CD4-positive, alpha-beta T cell treated with Interleukin-12 subunit alpha and Interleukin-12 subunit beta, for 1 hour (primary cell): ENCODE measurements at regions not wholly inside any gene's neighbourhood (a gene's known extent, or its start where the extent isn't known, plus 50 kb on each side); places are given as distances from the start of the nearest gene placed in this dataset.
"Not testable (repeated sequence)": the region's sequence is repeated elsewhere in the genome, so short reads cannot be mapped to it uniquely, and the experiment has no call there.

Experiments used
- DNase-seq: peaks from one replicate; pipeline ENCODE4 v3.0.0-alpha.2; 2020

GRCh38 chr7:69187824-69188333 lies 410.4 kb upstream of the AUTS2 start:
- no peak for DNase-seq

- DNase-seq, result no peak
Measured at GRCh38 chr7:69189406-69189805, 408.9 kb upstream of the AUTS2 start.

GRCh38 chr7:69190025-69190424 lies 408.2 kb upstream of the AUTS2 start:
- no peak for DNase-seq

GRCh38 chr7:69190763-69191162 lies 407.5 kb upstream of the AUTS2 start:
- no peak for DNase-seq

- DNase-seq, result no peak
Measured at GRCh38 chr7:69192134-69192533, 406.1 kb upstream of the AUTS2 start.

GRCh38 chr7:69193061-69193460 lies 405.2 kb upstream of the AUTS2 start:
- DNase-seq, result no peak

- DNase-seq, result no peak
Measured at GRCh38 chr7:69196593-69196992, 401.7 kb upstream of the AUTS2 start.

GRCh38 chr7:69198250-69198649 lies 400.0 kb upstream of the AUTS2 start:
- DNase-seq, result no peak

- DNase-seq, result no peak
Measured at GRCh38 chr7:69199041-69199440, 399.2 kb upstream of the AUTS2 start.

- DNase-seq, result no peak
Measured at GRCh38 chr7:69199661-69200060, 398.6 kb upstream of the AUTS2 start.

- no peak for DNase-seq
Measured at GRCh38 chr7:69203871-69204270, 394.4 kb upstream of the AUTS2 start.

- DNase-seq, result no peak
Measured at GRCh38 chr7:69204943-69205342, 393.3 kb upstream of the AUTS2 start.

GRCh38 chr7:69205581-69205980 lies 392.7 kb upstream of the AUTS2 start:
- DNase-seq, result no peak

- DNase-seq, result no peak
Measured at GRCh38 chr7:69208276-69208675, 390.0 kb upstream of the AUTS2 start.

GRCh38 chr7:69208848-69209247 lies 389.4 kb upstream of the AUTS2 start:
- no peak for DNase-seq

GRCh38 chr7:69211336-69211735 lies 386.9 kb upstream of the AUTS2 start:
- DNase-seq, result no peak

- no peak for DNase-seq
Measured at GRCh38 chr7:69211739-69212138, 386.5 kb upstream of the AUTS2 start.

GRCh38 chr7:69213878-69214277 lies 384.4 kb upstream of the AUTS2 start:
- DNase-seq, result no peak

- not testable (repeated sequence) for DNase-seq
Measured at GRCh38 chr7:69215516-69215915, 382.8 kb upstream of the AUTS2 start.

- no peak for DNase-seq
Measured at GRCh38 chr7:69217516-69218350, 380.5 kb upstream of the AUTS2 start.

- DNase-seq, result no peak
Measured at GRCh38 chr7:69218576-69218975, 379.7 kb upstream of the AUTS2 start.

- no peak for DNase-seq
Measured at GRCh38 chr7:69219381-69219780, 378.9 kb upstream of the AUTS2 start.

- DNase-seq, result no peak
Measured at GRCh38 chr7:69225259-69225943, 372.9 kb upstream of the AUTS2 start.

- DNase-seq, result no peak
Measured at GRCh38 chr7:69228212-69228811, 370.0 kb upstream of the AUTS2 start.
